ENCODE measurements at regions not wholly inside any gene's neighbourhood (a gene's known extent, or its start where the extent isn't known, plus 50 kb on each side); places are given as distances from the start of the nearest gene placed in this dataset.

GRCh38 chr11:71311928-71312510, 59.6 kb upstream of the SHANK2 start:
- Histone ChIP-seq H3K27me3 (ENCODE audit: control insufficient read depth, insufficient read depth, low read length) (no peaks in the 10 kb centered on the region), H3K4me3 (ENCODE audit: low read depth, low read length) (no peak overlapping the region), H3K9me3 (ENCODE audit: control insufficient read depth, insufficient read depth, low read length) (peaks cover 4% of the 10 kb centered on the region; the same call in 1 of the 2 replicates), H3K27ac (ENCODE audit: low read depth, low read length) (no peak overlapping the region)
- DNase-seq (ENCODE audit: low read depth, low spot score), result no peak
- CTCF ChIA-PET, result no interaction called here
- TF ChIP-seq CTCF (IDR thresholded peaks at IDR 0.05; ENCODE audit: low read depth, low read length), result no peak
- POLR2A ChIA-PET, result no interaction called here

- Histone ChIP-seq H3K27ac (ENCODE audit: low read depth, low read length) (no peak overlapping the region), H3K27me3 (ENCODE audit: control insufficient read depth, insufficient read depth, low read length) (no peaks in the 10 kb centered on the region), H3K4me3 (ENCODE audit: low read depth, low read length) (no peak overlapping the region), H3K9me3 (ENCODE audit: control insufficient read depth, insufficient read depth, low read length) (0 out of 2 replicates have a peak, but pooled peaks cover 2% of the 10 kb centered on the region)
- POLR2A ChIA-PET, result no interaction called here
- CTCF ChIA-PET, result no interaction called here
- no peak for DNase-seq (ENCODE audit: low read depth, low spot score)
- TF ChIP-seq CTCF (IDR thresholded peaks at IDR 0.05; ENCODE audit: low read depth, low read length), result no peak
These were observed 59.0 kb upstream of the SHANK2 start for GRCh38 chr11:71311176-71311925.

- Histone ChIP-seq H3K9me3 (ENCODE audit: control insufficient read depth, insufficient read depth, low read length) (peaks cover 7% of the 10 kb centered on the region; the same call in 1 of the 2 replicates), H3K27ac (ENCODE audit: low read depth, low read length) (no peak overlapping the region), H3K4me3 (ENCODE audit: low read depth, low read length) (no peak overlapping the region), H3K27me3 (ENCODE audit: control insufficient read depth, insufficient read depth, low read length) (no peaks in the 10 kb centered on the region)
- CTCF ChIA-PET, result no interaction called here
- no peak for DNase-seq (ENCODE audit: low read depth, low spot score)
- POLR2A ChIA-PET, result no interaction called here
- TF ChIP-seq CTCF (IDR thresholded peaks at IDR 0.05; ENCODE audit: low read depth, low read length), result no peak
These were observed 57.8 kb upstream of the SHANK2 start for GRCh38 chr11:71310184-71310583.

- Histone ChIP-seq H3K27ac (ENCODE audit: low read depth, low read length) (no peak overlapping the region), H3K4me3 (ENCODE audit: low read depth, low read length) (no peak overlapping the region), H3K9me3 (ENCODE audit: control insufficient read depth, insufficient read depth, low read length) (peaks cover 10% of the 10 kb centered on the region; the same call in 1 of the 2 replicates), H3K27me3 (ENCODE audit: control insufficient read depth, insufficient read depth, low read length) (no peaks in the 10 kb centered on the region)
- CTCF ChIA-PET, result no interaction called here
- no peak for TF ChIP-seq CTCF (IDR thresholded peaks at IDR 0.05; ENCODE audit: low read depth, low read length)
- POLR2A ChIA-PET, result no interaction called here
- DNase-seq (ENCODE audit: low read depth, low spot score), result no peak
These were observed 57.2 kb upstream of the SHANK2 start for GRCh38 chr11:71309611-71310010.

- DNase-seq (ENCODE audit: low read depth, low spot score), result no peak
These were observed 56.8 kb upstream of the SHANK2 start for GRCh38 chr11:71309181-71309580.

More at GRCh38 chr11:71309181-71309580, 56.8 kb upstream of the SHANK2 start:
- no peak for TF ChIP-seq CTCF (IDR thresholded peaks at IDR 0.05; ENCODE audit: low read depth, low read length)
- CTCF ChIA-PET, result no interaction called here
- no peak overlapping the region for H3K27ac ChIP-seq (ENCODE audit: low read depth, low read length)
- POLR2A ChIA-PET, result no interaction called here
- H3K9me3 ChIP-seq (ENCODE audit: control insufficient read depth, insufficient read depth, low read length), result peaks cover 10% of the 10 kb centered on the region; the same call in 1 of the 2 replicates
- H3K27me3 ChIP-seq (ENCODE audit: control insufficient read depth, insufficient read depth, low read length), result no peaks in the 10 kb centered on the region
- no peak overlapping the region for H3K4me3 ChIP-seq (ENCODE audit: low read depth, low read length)

All from AG04450 (cell line).